ENCODE measurements at regions not wholly inside any gene's neighbourhood (a gene's known extent, or its start where the extent isn't known, plus 50 kb on each side); places are given as distances from the start of the nearest gene placed in this dataset.

GRCh38 chr11:38300570-38300969 lies 1702.5 kb upstream of the RAG2 start:
- Histone ChIP-seq H3F3A (ENCODE audit: insufficient read depth, low read length, poor library complexity, severe bottlenecking) (peaks cover 3% of the 10 kb centered on the region), H4K20me1 (ENCODE audit: insufficient read depth) (no peaks in the 10 kb centered on the region), H3K9me3 (ENCODE audit: low read length) (no peaks in the 10 kb centered on the region), H3K9me2 (ENCODE audit: insufficient read depth, low read length) (no peaks in the 10 kb centered on the region), H3K27me3 (ENCODE audit: insufficient read depth, low read depth, low read length) (no peaks in the 10 kb centered on the region), H3K36me3 (ENCODE audit: insufficient read depth, low read length) (no peaks in the 10 kb centered on the region), H2AFZ (ENCODE audit: low read depth, low read length) (no peak overlapping the region), H3K27ac (ENCODE audit: low read length) (peak overlapping the region; percentile 88), H3K79me2 (replicated peaks; ENCODE audit: insufficient read depth, low read length) (no peaks in the 10 kb centered on the region), H3K4me2 (ENCODE audit: low read length) (peak overlapping the region; percentile 2), H3K4me3 (ENCODE audit: low read length) (no peak overlapping the region), H3K9ac (ENCODE audit: low read length) (no peak overlapping the region)
- TF ChIP-seq TAF1 (IDR thresholded peaks at IDR 0.05; ENCODE audit: low read depth) (no peak), POLR2AphosphoS5 (IDR thresholded peaks at IDR 0.05) (no peak), RAD21 (conservative IDR thresholded peaks at IDR 0.05) (no peak), REST (IDR thresholded peaks at IDR 0.05; ENCODE audit: borderline replicate concordance) (no peak), EZH2 (IDR thresholded peaks at IDR 0.05; ENCODE audit: borderline replicate concordance, insufficient read depth, low read length, poor library complexity, severe bottlenecking) (no peak), EP300 (conservative IDR thresholded peaks at IDR 0.05; ENCODE audit: poor library complexity, severe bottlenecking) (no peak), MXI1 (conservative IDR thresholded peaks at IDR 0.05; ENCODE audit: poor library complexity, severe bottlenecking) (no peak), SMC3 (conservative IDR thresholded peaks at IDR 0.05; ENCODE audit: poor library complexity) (no peak)
- TF ChIP-seq, protein P1, sequence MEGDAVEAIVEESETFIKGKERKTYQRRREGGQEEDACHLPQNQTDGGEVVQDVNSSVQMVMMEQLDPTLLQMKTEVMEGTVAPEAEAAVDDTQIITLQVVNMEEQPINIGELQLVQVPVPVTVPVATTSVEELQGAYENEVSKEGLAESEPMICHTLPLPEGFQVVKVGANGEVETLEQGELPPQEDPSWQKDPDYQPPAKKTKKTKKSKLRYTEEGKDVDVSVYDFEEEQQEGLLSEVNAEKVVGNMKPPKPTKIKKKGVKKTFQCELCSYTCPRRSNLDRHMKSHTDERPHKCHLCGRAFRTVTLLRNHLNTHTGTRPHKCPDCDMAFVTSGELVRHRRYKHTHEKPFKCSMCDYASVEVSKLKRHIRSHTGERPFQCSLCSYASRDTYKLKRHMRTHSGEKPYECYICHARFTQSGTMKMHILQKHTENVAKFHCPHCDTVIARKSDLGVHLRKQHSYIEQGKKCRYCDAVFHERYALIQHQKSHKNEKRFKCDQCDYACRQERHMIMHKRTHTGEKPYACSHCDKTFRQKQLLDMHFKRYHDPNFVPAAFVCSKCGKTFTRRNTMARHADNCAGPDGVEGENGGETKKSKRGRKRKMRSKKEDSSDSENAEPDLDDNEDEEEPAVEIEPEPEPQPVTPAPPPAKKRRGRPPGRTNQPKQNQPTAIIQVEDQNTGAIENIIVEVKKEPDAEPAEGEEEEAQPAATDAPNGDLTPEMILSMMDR (IDR thresholded peaks at IDR 0.05; ENCODE audit: poor library complexity, severe bottlenecking): no peak

DNA sequence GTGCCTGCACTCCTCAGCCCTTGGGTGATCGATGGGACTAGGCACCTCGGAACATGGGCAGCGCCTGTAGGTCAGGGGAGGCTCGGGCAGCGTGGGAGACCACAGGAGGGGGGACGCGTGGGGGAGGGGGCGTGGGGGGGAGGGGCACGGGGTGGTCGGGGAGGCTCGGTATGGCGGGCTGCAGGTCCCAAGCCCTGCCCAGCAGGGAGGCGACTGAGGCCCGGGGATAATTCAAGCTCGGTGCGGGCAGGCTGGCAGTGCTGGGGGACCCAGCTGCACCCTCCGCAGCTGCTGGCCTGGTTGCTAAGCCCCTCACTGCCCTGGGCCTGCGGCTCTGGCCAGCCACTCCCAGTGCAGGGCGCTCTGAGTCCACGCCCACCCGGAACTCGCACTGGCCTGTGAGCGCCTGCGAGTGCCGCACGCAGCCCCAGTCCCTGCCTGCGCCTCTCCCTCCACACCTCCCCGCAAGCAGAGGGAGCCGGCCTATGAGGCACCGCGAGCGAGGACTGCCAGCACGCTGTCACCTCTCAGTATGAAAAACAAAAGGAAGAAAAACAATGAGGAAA lies 1698.3 kb upstream of the RAG2 start:
- Histone ChIP-seq H3K27ac (ENCODE audit: low read length) (no peak overlapping the region), H3K27me3 (ENCODE audit: insufficient read depth, low read depth, low read length) (no peaks in the 10 kb centered on the region), H3K9me2 (ENCODE audit: insufficient read depth, low read length) (no peaks in the 10 kb centered on the region), H3K9ac (ENCODE audit: low read length) (no peak overlapping the region), H3K9me3 (ENCODE audit: low read length) (no peaks in the 10 kb centered on the region), H3K79me2 (replicated peaks; ENCODE audit: insufficient read depth, low read length) (no peaks in the 10 kb centered on the region), H4K20me1 (ENCODE audit: insufficient read depth) (no peaks in the 10 kb centered on the region), H3K4me2 (ENCODE audit: low read length) (no peak overlapping the region), H3K4me3 (ENCODE audit: low read length) (no peak overlapping the region), H3K36me3 (ENCODE audit: insufficient read depth, low read length) (no peaks in the 10 kb centered on the region), H2AFZ (ENCODE audit: low read depth, low read length) (no peak overlapping the region), H3F3A (ENCODE audit: insufficient read depth, low read length, poor library complexity, severe bottlenecking) (no peaks in the 10 kb centered on the region)
- TF ChIP-seq TAF1 (IDR thresholded peaks at IDR 0.05; ENCODE audit: low read depth) (no peak), SMC3 (conservative IDR thresholded peaks at IDR 0.05; ENCODE audit: poor library complexity) (no peak), EP300 (conservative IDR thresholded peaks at IDR 0.05; ENCODE audit: poor library complexity, severe bottlenecking) (no peak), POLR2AphosphoS5 (IDR thresholded peaks at IDR 0.05) (no peak), EZH2 (IDR thresholded peaks at IDR 0.05; ENCODE audit: borderline replicate concordance, insufficient read depth, low read length, poor library complexity, severe bottlenecking) (no peak), MXI1 (conservative IDR thresholded peaks at IDR 0.05; ENCODE audit: poor library complexity, severe bottlenecking) (no peak), REST (IDR thresholded peaks at IDR 0.05; ENCODE audit: borderline replicate concordance) (no peak)
- TF ChIP-seq, protein P1 (IDR thresholded peaks at IDR 0.05; ENCODE audit: poor library complexity, severe bottlenecking): no peak
